GM23248 (cell line): ENCODE measurements at regions not wholly inside any gene's neighbourhood (a gene's known extent, or its start where the extent isn't known, plus 50 kb on each side); places are given as distances from the start of the nearest gene placed in this dataset.

Experiments used
- DNase-seq: peaks from one replicate; pipeline ENCODE4 v3.0.0-alpha.2; 2015
- H2AFZ ChIP-seq: fragments of 200-600 bp; sonication (generic); 2 replicates; pipeline ENCODE4 v1.6.1; 2016; ENCODE audit warnings: antibody characterized with exemption
- H3F3A ChIP-seq: fragments of 200-600 bp; sonication (generic); 2 replicates; pipeline ENCODE4 v1.6.1; 2016; ENCODE audit warnings: mild to moderate bottlenecking, antibody characterized with exemption, mixed run types; ENCODE audit not compliant: insufficient read depth
- H3K27ac ChIP-seq: fragments of 200-600 bp; sonication (generic); 2 replicates; pipeline ENCODE4 v1.5.1; 2016; ENCODE audit warnings: mild to moderate bottlenecking
- H3K27me3 ChIP-seq: fragments of 200-600 bp; sonication (generic); replicated peaks from 2 replicates; pipeline ENCODE4 v1.6.1; 2016; ENCODE audit warnings: mild to moderate bottlenecking; ENCODE audit not compliant: insufficient read depth
- H3K36me3 ChIP-seq: fragments of 200-600 bp; sonication (generic); 2 replicates; pipeline ENCODE4 v1.6.1; 2016; ENCODE audit warnings: low read depth, mild to moderate bottlenecking
- H3K4me1 ChIP-seq: fragments of 200-600 bp; sonication (generic); 2 replicates; pipeline ENCODE4 v1.6.1; 2016; ENCODE audit warnings: mild to moderate bottlenecking; ENCODE audit not compliant: insufficient read depth
- H3K4me2 ChIP-seq: fragments of 200-600 bp; sonication (generic); one replicate; pipeline ENCODE4 v1.6.1; 2016; ENCODE audit warnings: mild to moderate bottlenecking; ENCODE audit not compliant: unreplicated experiment
- H3K4me3 ChIP-seq: fragments of 200-600 bp; sonication (generic); 2 replicates; pipeline ENCODE4 v1.5.1; 2016; ENCODE audit warnings: mild to moderate bottlenecking
- H3K79me2 ChIP-seq: fragments of 200-600 bp; sonication (generic); 2 replicates; pipeline ENCODE4 v1.6.1; 2016; ENCODE audit warnings: mild to moderate bottlenecking; ENCODE audit not compliant: insufficient read depth
- H3K9ac ChIP-seq: fragments of 200-600 bp; sonication (generic); 2 replicates; pipeline ENCODE4 v1.6.1; 2016; ENCODE audit warnings: mild to moderate bottlenecking
- H3K9me2 ChIP-seq: fragments of 200-600 bp; sonication (generic); 2 replicates; pipeline ENCODE4 v1.6.1; 2016; ENCODE audit warnings: mixed run types, mild to moderate bottlenecking, moderate library complexity; ENCODE audit not compliant: insufficient read depth
- H3K9me3 ChIP-seq: fragments of 200-600 bp; sonication (generic); one replicate; pipeline ENCODE4 v1.6.1; 2017; ENCODE audit warnings: low read depth
- H4K20me1 ChIP-seq: fragments of 200-600 bp; sonication (generic); 2 replicates; pipeline ENCODE4 v1.6.0; 2016; ENCODE audit not compliant: insufficient read depth
- EZH2 ChIP-seq: fragments of 200-600 bp; sonication (generic); IDR thresholded peaks from 2 replicates; pipeline ENCODE4 v1.6.1; 2018; ENCODE audit warnings: antibody characterized with exemption, mild to moderate bottlenecking; ENCODE audit not compliant: insufficient read depth, poor library complexity, severe bottlenecking
- EZH2phosphoT487 ChIP-seq: fragments of 200-600 bp; sonication (generic); IDR thresholded peaks from 2 replicates; pipeline ENCODE4 v1.6.1; 2018; ENCODE audit warnings: antibody characterized with exemption, moderate library complexity, mild to moderate bottlenecking, low read depth; ENCODE audit not compliant: insufficient read depth
- WGBS, 2 experiments: methylation state at CpG; one replicate each; pipeline ENCODE4 v1.1.6; 2015 to 2017; ENCODE audit warnings: low lambda C conversion rate in 2 of 2, low coverage in 1 of 2; ENCODE audit errors: missing lambda C conversion rate in 2 of 2; 5-methylcytosine and 5-hydroxymethylcytosine counted together
- in situ Hi-C: fragments of 300-500 bp; cut with MboI; formaldehyde crosslinking; loops from 2 replicates; pipeline ENCODE4 v1.15.0; 2020

GRCh38 chr18:5066380-5066977, 130.6 kb downstream of the AKAIN1 start:
- Histone ChIP-seq H3K79me2 (no peaks in the 10 kb centered on the region), H3K4me1 (0 out of 2 replicates have a peak, but pooled peaks cover 5% of the 10 kb centered on the region)
- in situ Hi-C loops, result no loop called here

DNA sequence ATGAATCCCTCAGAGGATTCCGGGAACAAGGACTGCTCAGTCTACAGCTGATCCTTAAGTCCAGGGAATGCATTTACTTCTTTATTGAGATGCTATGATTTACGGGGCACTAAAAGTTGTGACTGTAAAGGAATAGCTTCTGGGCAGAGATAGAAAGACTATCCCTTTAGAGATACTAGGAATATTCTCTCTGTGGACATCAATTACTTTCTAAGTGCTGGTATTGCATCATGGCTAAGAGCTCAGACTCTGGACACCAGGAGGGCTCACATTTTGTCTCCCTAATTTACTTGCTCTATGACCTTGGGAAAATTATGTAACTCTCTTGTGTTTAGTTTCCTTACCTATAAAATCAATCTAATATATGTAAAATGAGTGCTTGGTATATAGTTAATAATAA, 131.4 kb downstream of the AKAIN1 start:
- Histone ChIP-seq H3K4me3 (no peak overlapping the region), H3K4me2 (no peak overlapping the region), H3K9me3 (no peaks in the 10 kb centered on the region), H3F3A (no peaks in the 10 kb centered on the region), H3K27ac (no peak overlapping the region), H3K36me3 (no peaks in the 10 kb centered on the region), H3K4me1 (0 out of 2 replicates have a peak, but pooled peaks cover 5% of the 10 kb centered on the region), H3K27me3 (no peaks in the 10 kb centered on the region), H3K9ac (no peak overlapping the region), H3K9me2 (no peaks in the 10 kb centered on the region), H2AFZ (no peak overlapping the region), H4K20me1 (no peaks in the 10 kb centered on the region), H3K79me2 (no peaks in the 10 kb centered on the region)
- 49 to 54% methylated on average over 2 of the region's 2 CpGs for WGBS, 2 experiments
- no peak for DNase-seq
- in situ Hi-C loops, result no loop called here
- no peak for TF ChIP-seq EZH2
- TF ChIP-seq EZH2phosphoT487, result no peak

More at GRCh38 chr18:5066380-5066977, 130.6 kb downstream of the AKAIN1 start:
- DNase-seq, result no peak
- no peaks in the 10 kb centered on the region for H3K9me2 ChIP-seq
- no peaks in the 10 kb centered on the region for H3F3A ChIP-seq
- H3K9ac ChIP-seq, result no peak overlapping the region
- H3K4me2 ChIP-seq, result no peak overlapping the region
- no peaks in the 10 kb centered on the region for H4K20me1 ChIP-seq
- no peaks in the 10 kb centered on the region for H3K36me3 ChIP-seq
- TF ChIP-seq EZH2 (no peak), EZH2phosphoT487 (no peak)
- H2AFZ ChIP-seq, result no peak overlapping the region
- H3K27me3 ChIP-seq, result no peaks in the 10 kb centered on the region
- WGBS, 2 experiments, result 70% methylated on average over 2 of the region's 2 CpGs
- H3K4me3 ChIP-seq, result no peak overlapping the region
- H3K9me3 ChIP-seq, result no peaks in the 10 kb centered on the region
- no peak overlapping the region for H3K27ac ChIP-seq

DNA sequence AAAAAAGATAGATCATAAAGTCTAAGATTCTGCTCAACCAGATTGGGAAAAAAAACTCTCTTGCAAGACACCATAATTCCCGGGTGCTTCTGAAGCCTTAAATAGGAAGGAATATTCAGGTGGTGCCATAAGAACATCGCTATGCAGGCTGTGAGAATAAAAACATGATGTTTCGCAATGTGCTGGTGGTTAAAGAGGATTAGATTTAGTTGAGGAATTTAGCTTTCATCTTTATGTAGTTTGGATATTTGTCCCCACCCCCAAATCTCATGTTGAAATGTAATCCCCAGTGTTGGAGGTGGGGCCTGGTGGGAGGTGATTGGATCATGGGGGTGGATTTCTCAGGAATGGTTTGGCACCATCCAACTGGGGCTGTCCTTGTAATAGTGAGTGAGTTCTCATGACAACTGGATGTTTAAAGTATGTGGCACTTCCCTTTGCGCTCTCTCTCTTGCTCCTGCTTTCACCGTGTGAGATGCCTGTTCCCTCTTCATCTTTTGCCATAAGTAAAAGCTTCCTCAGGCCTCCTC, 132.2 kb downstream of the AKAIN1 start:
- TF ChIP-seq EZH2phosphoT487 (no peak), EZH2 (no peak)
- H3K9me2 ChIP-seq, result no peaks in the 10 kb centered on the region
- H2AFZ ChIP-seq, result no peak overlapping the region
- H3F3A ChIP-seq, result no peaks in the 10 kb centered on the region
- H3K4me3 ChIP-seq, result no peak overlapping the region
- no peaks in the 10 kb centered on the region for H3K79me2 ChIP-seq
- no peaks in the 10 kb centered on the region for H3K27me3 ChIP-seq
- DNase-seq, result peak; percentile 12
- 10 to 13% methylated on average over 5 of the region's 5 CpGs for WGBS, 2 experiments
- no peak overlapping the region for H3K4me2 ChIP-seq
- H3K4me1 ChIP-seq, result 0 out of 2 replicates have a peak, but pooled peaks cover 5% of the 10 kb centered on the region
- in situ Hi-C loops, result no loop called here
- H4K20me1 ChIP-seq, result no peaks in the 10 kb centered on the region
- H3K9ac ChIP-seq, result no peak overlapping the region
- H3K36me3 ChIP-seq, result no peaks in the 10 kb centered on the region
- no peak overlapping the region for H3K27ac ChIP-seq
- H3K9me3 ChIP-seq, result no peaks in the 10 kb centered on the region

DNA sequence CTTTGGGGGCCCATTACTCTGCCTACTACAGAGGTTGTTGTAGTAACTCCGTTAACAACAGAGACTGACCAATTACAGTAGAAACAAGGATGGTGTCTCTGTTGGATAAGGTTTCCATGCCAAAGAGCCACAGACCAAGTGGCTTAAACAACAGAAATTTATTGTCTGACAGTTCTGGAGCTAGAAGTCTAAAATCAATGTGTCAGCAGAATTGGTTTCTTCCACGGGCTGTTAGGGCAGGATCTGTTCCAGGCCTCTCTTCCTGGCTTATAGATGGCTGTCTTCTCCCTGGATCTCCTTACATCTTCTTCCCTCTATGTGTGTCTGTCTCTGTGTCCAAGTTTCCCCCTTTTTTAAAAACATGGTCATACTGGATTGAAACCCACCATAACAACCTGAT, 135.3 kb downstream of the AKAIN1 start:
- WGBS, 2 experiments, result 19 to 22% methylated on average over 2 of the region's 2 CpGs
- H3K36me3 ChIP-seq, result no peaks in the 10 kb centered on the region
- TF ChIP-seq EZH2phosphoT487 (no peak), EZH2 (no peak)
- no peaks in the 10 kb centered on the region for H3F3A ChIP-seq
- no peak overlapping the region for H3K4me2 ChIP-seq
- H3K9ac ChIP-seq, result no peak overlapping the region
- in situ Hi-C loops, result no loop called here
- no peak overlapping the region for H3K4me3 ChIP-seq
- no peaks in the 10 kb centered on the region for H3K9me2 ChIP-seq
- DNase-seq, result no peak
- no peaks in the 10 kb centered on the region for H3K27me3 ChIP-seq
- H3K27ac ChIP-seq, result no peak overlapping the region
- H3K4me1 ChIP-seq, result no peaks in the 10 kb centered on the region
- H3K79me2 ChIP-seq, result no peaks in the 10 kb centered on the region
- H2AFZ ChIP-seq, result no peak overlapping the region
- no peaks in the 10 kb centered on the region for H4K20me1 ChIP-seq
- no peaks in the 10 kb centered on the region for H3K9me3 ChIP-seq

DNA sequence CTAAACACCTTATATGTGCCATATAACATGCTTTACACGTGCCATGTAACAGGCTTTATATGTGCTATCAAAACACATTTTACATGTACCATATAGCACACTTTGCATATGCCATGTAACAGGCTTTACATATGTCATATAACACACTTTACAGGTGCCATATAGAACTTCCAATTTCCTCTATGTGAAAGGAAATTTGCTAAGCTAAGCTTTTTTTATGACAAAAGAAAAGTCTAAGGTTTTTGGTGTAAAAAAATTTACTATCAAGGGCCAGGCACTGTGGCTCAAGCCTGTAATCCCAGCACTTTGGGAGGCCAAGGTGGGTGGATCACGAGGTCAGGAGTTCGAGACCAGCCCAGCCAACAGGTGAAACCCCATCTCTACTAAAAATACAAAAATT, 136.5 kb downstream of the AKAIN1 start:
- WGBS, 2 experiments, result 24 to 32% methylated on average over 3 of the region's 3 CpGs
- no peaks in the 10 kb centered on the region for H3K79me2 ChIP-seq

More for the DNA sequence above, 136.5 kb downstream of the AKAIN1 start:
- H3K9ac ChIP-seq, result no peak overlapping the region
- TF ChIP-seq EZH2phosphoT487 (no peak), EZH2 (no peak)
- no peaks in the 10 kb centered on the region for H4K20me1 ChIP-seq
- H3K4me3 ChIP-seq, result no peak overlapping the region
- no peak overlapping the region for H3K27ac ChIP-seq
- H3K9me2 ChIP-seq, result no peaks in the 10 kb centered on the region
- in situ Hi-C loops, result no loop called here
- no peaks in the 10 kb centered on the region for H3K9me3 ChIP-seq
- 0 out of 2 replicates have a peak, but pooled peaks cover 5% of the 10 kb centered on the region for H3K27me3 ChIP-seq
- no peaks in the 10 kb centered on the region for H3K36me3 ChIP-seq
- H2AFZ ChIP-seq, result no peak overlapping the region
- no peaks in the 10 kb centered on the region for H3K4me1 ChIP-seq
- no peaks in the 10 kb centered on the region for H3F3A ChIP-seq
- no peak for DNase-seq
- no peak overlapping the region for H3K4me2 ChIP-seq
